ENCODE measurements at regions not wholly inside any gene's neighbourhood (a gene's known extent, or its start where the extent isn't known, plus 50 kb on each side); places are given as distances from the start of the nearest gene placed in this dataset.

DNA sequence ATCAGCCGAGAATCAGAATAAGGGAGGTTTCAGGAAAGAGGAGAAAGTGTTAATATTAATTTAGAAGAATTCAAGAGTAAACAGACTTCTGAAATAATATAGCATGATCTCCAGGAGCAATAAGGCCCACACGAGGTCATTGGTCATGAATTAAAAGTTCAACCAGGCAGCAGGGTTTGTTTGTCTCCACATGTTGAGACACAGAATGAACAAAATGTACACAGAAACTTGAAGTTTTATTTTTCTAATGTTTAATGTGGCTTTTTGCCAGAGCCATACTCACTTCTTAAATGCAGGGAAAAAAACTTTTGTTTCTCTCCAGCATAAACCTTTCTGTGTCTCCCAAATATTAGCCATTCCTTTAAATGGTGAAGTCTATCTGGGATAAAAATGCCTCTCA lies 504.5 kb downstream of the HDGFL1 start:
- no peak overlapping the region for H3K4me3 ChIP-seq (ENCODE audit: low read depth, low read length)
- no peak for TF ChIP-seq CTCF (IDR thresholded peaks at IDR 0.05; ENCODE audit: insufficient read depth, low read length, missing control alignments)
- ChIA-PET CTCF (no interaction called here), POLR2A (no interaction called here)
- DNase-seq (ENCODE audit: low read depth, low spot score): no peak

- CTCF ChIA-PET: no interaction called here
- TF ChIP-seq CTCF (IDR thresholded peaks at IDR 0.05; ENCODE audit: insufficient read depth, low read length, missing control alignments): no peak
- DNase-seq (ENCODE audit: low read depth, low spot score): no peak
- POLR2A ChIA-PET: no interaction called here
- H3K4me3 ChIP-seq (ENCODE audit: low read depth, low read length): no peak overlapping the region
Observed at GRCh38 chr6:23077772-23078171, 508.4 kb downstream of the HDGFL1 start.

DNA sequence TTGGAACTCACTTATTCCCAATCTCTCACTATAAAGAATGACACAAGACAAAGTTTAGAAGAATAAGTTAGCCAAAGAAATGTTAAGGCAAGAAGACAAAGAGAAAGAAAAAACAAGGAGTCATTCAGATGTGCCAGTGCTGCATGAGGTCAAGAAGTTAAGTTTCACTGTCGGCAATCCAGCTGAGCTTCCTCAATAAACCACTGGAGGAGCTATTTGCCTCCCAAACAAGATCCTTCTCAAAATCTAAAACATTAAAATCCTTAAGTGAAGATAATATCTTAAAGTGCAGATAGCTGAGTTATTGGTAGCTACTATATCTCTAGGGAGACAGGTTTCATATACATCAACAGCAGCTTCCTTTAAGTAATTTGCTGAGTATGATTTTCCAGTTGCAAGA lies 512.3 kb downstream of the HDGFL1 start:
- H3K4me3 ChIP-seq (ENCODE audit: low read depth, low read length): no peak overlapping the region
- CTCF ChIA-PET: no interaction called here
- POLR2A ChIA-PET: no interaction called here
- DNase-seq (ENCODE audit: low read depth, low spot score): no peak
- TF ChIP-seq CTCF (IDR thresholded peaks at IDR 0.05; ENCODE audit: insufficient read depth, low read length, missing control alignments): no peak

- no peak for DNase-seq (ENCODE audit: low read depth, low spot score)
- no peak for TF ChIP-seq CTCF (IDR thresholded peaks at IDR 0.05; ENCODE audit: insufficient read depth, low read length, missing control alignments)
- H3K4me3 ChIP-seq (ENCODE audit: low read depth, low read length): no peak overlapping the region
- POLR2A ChIA-PET: no interaction called here
- CTCF ChIA-PET: no interaction called here
Observed at GRCh38 chr6:23086100-23086499, 516.7 kb downstream of the HDGFL1 start.

GRCh38 chr6:23087471-23087870 lies 518.1 kb downstream of the HDGFL1 start:
- POLR2A ChIA-PET: no interaction called here
- TF ChIP-seq CTCF (IDR thresholded peaks at IDR 0.05; ENCODE audit: insufficient read depth, low read length, missing control alignments): no peak
- H3K4me3 ChIP-seq (ENCODE audit: low read depth, low read length): no peak overlapping the region
- CTCF ChIA-PET: no interaction called here
- no peak for DNase-seq (ENCODE audit: low read depth, low spot score)

GRCh38 chr6:23088761-23089160 lies 519.4 kb downstream of the HDGFL1 start:
- TF ChIP-seq CTCF (IDR thresholded peaks at IDR 0.05; ENCODE audit: insufficient read depth, low read length, missing control alignments): no peak
- DNase-seq (ENCODE audit: low read depth, low spot score): no peak
- POLR2A ChIA-PET: no interaction called here
- no peak overlapping the region for H3K4me3 ChIP-seq (ENCODE audit: low read depth, low read length)
- CTCF ChIA-PET: no interaction called here
